ENCODE measurements at regions not wholly inside any gene's neighbourhood (a gene's known extent, or its start where the extent isn't known, plus 50 kb on each side); places are given as distances from the start of the nearest gene placed in this dataset.

- DNase-seq (ENCODE audit: low read depth): peak; percentile 53
- TF ChIP-seq CTCF (conservative IDR thresholded peaks at IDR 0.05; ENCODE audit: control insufficient read depth, insufficient read depth, low read depth, low read length): no peak
- H3K4me3 ChIP-seq (ENCODE audit: control insufficient read depth, low read depth, low read length): peak overlapping the region; percentile 41
Measured at GRCh38 chr22:33221568-33221967, 163.4 kb upstream of the SYN3 start.

GRCh38 chr22:33220476-33221080 is 162.4 kb upstream of the SYN3 start:
- no peak for TF ChIP-seq CTCF (conservative IDR thresholded peaks at IDR 0.05; ENCODE audit: control insufficient read depth, insufficient read depth, low read depth, low read length)
- peak; percentile 10 for DNase-seq (ENCODE audit: low read depth)
- peak overlapping the region; percentile 41 for H3K4me3 ChIP-seq (ENCODE audit: control insufficient read depth, low read depth, low read length)

GRCh38 chr22:33219648-33220384 is 161.6 kb upstream of the SYN3 start:
- DNase-seq (ENCODE audit: low read depth): no peak

GRCh38 chr22:33213383-33214075 is 155.3 kb upstream of the SYN3 start:
- H3K4me3 ChIP-seq (ENCODE audit: control insufficient read depth, low read depth, low read length): no peak overlapping the region
- DNase-seq (ENCODE audit: low read depth): no peak
- TF ChIP-seq CTCF (conservative IDR thresholded peaks at IDR 0.05; ENCODE audit: control insufficient read depth, insufficient read depth, low read depth, low read length): no peak

More at GRCh38 chr22:33219648-33220384, 161.6 kb upstream of the SYN3 start:
- no peak overlapping the region for H3K4me3 ChIP-seq (ENCODE audit: control insufficient read depth, low read depth, low read length)
- no peak for TF ChIP-seq CTCF (conservative IDR thresholded peaks at IDR 0.05; ENCODE audit: control insufficient read depth, insufficient read depth, low read depth, low read length)

- TF ChIP-seq CTCF (conservative IDR thresholded peaks at IDR 0.05; ENCODE audit: control insufficient read depth, insufficient read depth, low read depth, low read length): peak; percentile 66
- H3K4me3 ChIP-seq (ENCODE audit: control insufficient read depth, low read depth, low read length): no peak overlapping the region
- DNase-seq (ENCODE audit: low read depth): peak; percentile 49
Measured at GRCh38 chr22:33209930-33210784, 152.0 kb upstream of the SYN3 start.

GRCh38 chr22:33204408-33204807 is 146.2 kb upstream of the SYN3 start:
- no peak overlapping the region for H3K4me3 ChIP-seq (ENCODE audit: control insufficient read depth, low read depth, low read length)
- TF ChIP-seq CTCF (conservative IDR thresholded peaks at IDR 0.05; ENCODE audit: control insufficient read depth, insufficient read depth, low read depth, low read length): no peak
- DNase-seq (ENCODE audit: low read depth): no peak
